ENCODE measurements at regions not wholly inside any gene's neighbourhood (a gene's known extent, or its start where the extent isn't known, plus 50 kb on each side); places are given as distances from the start of the nearest gene placed in this dataset.

- TF ChIP-seq CTCF (conservative IDR thresholded peaks at IDR 0.05), result no peak
- no peak for TF ChIP-seq ZFX (IDR thresholded peaks at IDR 0.05)
These were observed 886.0 kb downstream of the ADGRL2 start for GRCh38 chr1:82686774-82687173.

All from C4-2B (cell line).